H1 (cell line): ENCODE measurements at regions not wholly inside any gene's neighbourhood (a gene's known extent, or its start where the extent isn't known, plus 50 kb on each side); places are given as distances from the start of the nearest gene placed in this dataset.

ENCODE experiments used
- CTCF ChIA-PET: fragments of 300-600 bp; sonication (Branson Sonifier 250); formaldehyde crosslinking; loops from one replicate; lab custom pipeline; 2021; ENCODE audit not compliant: partially characterized antibody; lab: Charles Lee
- POLR2A ChIA-PET: fragments of 300-600 bp; sonication (Branson Sonifier 250); formaldehyde crosslinking; loops from one replicate; lab custom pipeline; 2021; ENCODE audit warnings: inconsistent platforms; ENCODE audit not compliant: partially characterized antibody; lab: Charles Lee
- DNase-seq, 2 experiments: peaks; one replicate each; pipeline versions ENCODE4 v3.0.0 to v3.0.0-alpha.2; 2010 to 2022; ENCODE audit warnings: low spot score in 2 of 2, low read depth in 1 of 2, mixed read lengths in 1 of 2
- FAIRE-seq: peaks from 2 replicates; lab custom pipeline; 2011; peaks lifted over from hg19 to GRCh38; lab: Jason Lieb, UNC
- H2AFZ ChIP-seq: 2 replicates; pipeline ENCODE4 v1.8.1; 2012; ENCODE audit warnings: low read length, inconsistent platforms
- H2AK5ac ChIP-seq: 2 replicates; pipeline ENCODE4 v1.6.1; 2013; ENCODE audit warnings: low read depth, low read length
- H2BK120ac ChIP-seq: replicated peaks from 2 replicates; pipeline ENCODE3; 2013; ENCODE audit warnings: low read depth, low read length, inconsistent platforms
- H2BK12ac ChIP-seq: 2 replicates; pipeline ENCODE4 v1.6.1; 2013; ENCODE audit warnings: low read depth, low read length
- H2BK15ac ChIP-seq: 2 replicates; pipeline ENCODE4 v1.6.1; 2013; ENCODE audit warnings: low read length
- H2BK20ac ChIP-seq: 2 replicates; pipeline ENCODE4 v1.6.1; 2013; ENCODE audit warnings: low read length
- H2BK5ac ChIP-seq: 2 replicates; pipeline ENCODE4 v1.6.1; 2013; ENCODE audit warnings: low read depth, low read length
- H3K14ac ChIP-seq: 2 replicates; pipeline ENCODE4 v1.6.1; 2013; ENCODE audit warnings: inconsistent platforms; ENCODE audit not compliant: insufficient read length
- H3K18ac ChIP-seq: 2 replicates; pipeline ENCODE4 v1.6.1; 2013; ENCODE audit warnings: low read length; ENCODE audit errors: extremely low read depth
- H3K23ac ChIP-seq: 2 replicates; pipeline ENCODE4 v1.6.1; 2013; ENCODE audit warnings: inconsistent platforms; ENCODE audit not compliant: insufficient read length
- H3K23me2 ChIP-seq: 2 replicates; pipeline ENCODE4 v1.6.1; 2013; ENCODE audit warnings: low read depth, low read length
- H3K27ac ChIP-seq: 2 replicates; pipeline ENCODE4 v1.6.1; 2011; ENCODE audit warnings: low read depth, low read length, inconsistent platforms
- H3K27me3 ChIP-seq, 4 experiments: replicated peaks in 1 of 4; 1 replicate in 1 of 4; 2 replicates in 3 of 4; pipeline versions ENCODE4 v1.6.1 to v1.8.1; 2011 to 2013; ENCODE audit warnings: low read length in 3 of 4, mild to moderate bottlenecking in 3 of 4, inconsistent platforms in 2 of 4, mixed read lengths in 2 of 4, moderate library complexity in 1 of 4; ENCODE audit not compliant: control insufficient read depth in 3 of 4, insufficient read depth in 3 of 4; ENCODE audit errors: extremely low read depth in 1 of 4
- H3K36me3 ChIP-seq, 4 experiments: 2 replicates each; pipeline versions ENCODE4 v1.6.1 to v1.8.1; 2011 to 2013; ENCODE audit warnings: mild to moderate bottlenecking in 4 of 4, low read length in 3 of 4, moderate library complexity in 2 of 4, control low read depth in 1 of 4, inconsistent platforms in 1 of 4; ENCODE audit not compliant: insufficient read depth in 4 of 4, control insufficient read depth in 2 of 4
- H3K4ac ChIP-seq: replicated peaks from 2 replicates; pipeline ENCODE3; 2013; ENCODE audit warnings: low read length, low read depth, mixed read lengths, inconsistent platforms; ENCODE audit not compliant: insufficient read length
- H3K4me1 ChIP-seq, 4 experiments: replicated peaks in 1 of 4; 1 replicate in 1 of 4; 2 replicates in 3 of 4; pipeline versions ENCODE4 v1.6.1 to v1.8.1; 2011 to 2013; ENCODE audit warnings: low read length in 3 of 4, inconsistent platforms in 2 of 4, mixed read lengths in 1 of 4; ENCODE audit not compliant: insufficient read depth in 4 of 4, control insufficient read depth in 3 of 4
- H3K4me2 ChIP-seq, 2 experiments: 2 replicates each; pipeline versions ENCODE4 v1.6.1 to v1.8.1; 2011 to 2013; ENCODE audit warnings: low read depth in 2 of 2, low read length in 2 of 2, control low read depth in 1 of 2, inconsistent platforms in 1 of 2, mild to moderate bottlenecking in 1 of 2; ENCODE audit not compliant: insufficient read depth in 1 of 2
- H3K4me3 ChIP-seq, 4 experiments: fragments of 200-600, 300-600 bp in 1 of 4; sonication (generic), shearing (Covaris generic), sonication (Bioruptor Twin) in 1 of 4; 2 replicates each; pipeline versions ENCODE4 v1.5.1 to v1.8.1; 2011 to 2016; ENCODE audit warnings: low read length in 4 of 4, low read depth in 3 of 4, control low read depth in 2 of 4, inconsistent platforms in 2 of 4, mild to moderate bottlenecking in 2 of 4, mixed read lengths in 1 of 4, moderate library complexity in 1 of 4; ENCODE audit not compliant: insufficient read depth in 2 of 4; ENCODE audit errors: extremely low read depth in 1 of 4
- H3K56ac ChIP-seq: replicated peaks from 2 replicates; pipeline ENCODE3; 2013; ENCODE audit warnings: low read depth, mild to moderate bottlenecking, mixed read lengths, low read length, inconsistent platforms; ENCODE audit not compliant: insufficient read length
- H3K79me1 ChIP-seq: 2 replicates; pipeline ENCODE4 v1.6.1; 2013; ENCODE audit warnings: low read depth, low read length, control low read depth
- H3K79me2 ChIP-seq, 2 experiments: 2 replicates each; pipeline versions ENCODE4 v1.6.1 to v1.8.1; 2012 to 2013; ENCODE audit warnings: low read length in 2 of 2, mild to moderate bottlenecking in 2 of 2, inconsistent platforms in 1 of 2; ENCODE audit not compliant: insufficient read depth in 2 of 2, control insufficient read depth in 1 of 2
- H3K9ac ChIP-seq, 4 experiments: replicated peaks in 1 of 4; 1 replicate in 1 of 4; 2 replicates in 3 of 4; pipeline versions ENCODE4 v1.6.1 to v1.8.1; 2011 to 2013; ENCODE audit warnings: low read depth in 3 of 4, low read length in 3 of 4, control low read depth in 2 of 4, mild to moderate bottlenecking in 2 of 4, moderate library complexity in 2 of 4, inconsistent platforms in 1 of 4; ENCODE audit errors: extremely low read depth in 1 of 4
- H3K9me3 ChIP-seq, 2 experiments: 2 replicates each; pipeline versions ENCODE4 v1.6.1 to v1.8.1; 2012 to 2013; ENCODE audit warnings: mild to moderate bottlenecking in 2 of 2, moderate library complexity in 2 of 2, control low read depth in 1 of 2, inconsistent platforms in 1 of 2, low read depth in 1 of 2, low read length in 1 of 2, mixed read lengths in 1 of 2; ENCODE audit not compliant: insufficient read depth in 2 of 2
- H4K20me1 ChIP-seq, 2 experiments: replicated peaks in 1 of 2; 2 replicates each; pipeline versions ENCODE3 to v1.8.1; 2011 to 2013; ENCODE audit warnings: inconsistent platforms in 2 of 2, low read length in 2 of 2, mild to moderate bottlenecking in 1 of 2; ENCODE audit not compliant: insufficient read depth in 2 of 2, control insufficient read depth in 1 of 2
- H4K5ac ChIP-seq: 2 replicates; pipeline ENCODE4 v1.6.1; 2013; ENCODE audit warnings: low read length, low read depth, mixed read lengths, inconsistent platforms; ENCODE audit not compliant: insufficient read length
- H4K8ac ChIP-seq: 2 replicates; pipeline ENCODE4 v1.8.0; 2013; ENCODE audit warnings: mild to moderate bottlenecking, moderate library complexity, low read length, inconsistent platforms; ENCODE audit not compliant: insufficient read depth; ENCODE audit errors: extremely low read depth
- H4K91ac ChIP-seq: replicated peaks from 2 replicates; pipeline ENCODE3; 2013; ENCODE audit warnings: low read length, mixed read lengths, inconsistent platforms; ENCODE audit not compliant: insufficient read length
- BACH1 ChIP-seq: IDR thresholded peaks from 2 replicates; pipeline ENCODE4 v1.6.1; 2012; ENCODE audit warnings: low read length, improper control_type of control experiment
- BRCA1 ChIP-seq: IDR thresholded peaks from 2 replicates; pipeline ENCODE4 v1.6.1; 2012; ENCODE audit warnings: low read depth, low read length, improper control_type of control experiment
- FOSL1 ChIP-seq: IDR thresholded peaks from 2 replicates; pipeline ENCODE4 v1.6.1; 2011; ENCODE audit warnings: mild to moderate bottlenecking, low read depth, low read length, moderate library complexity; ENCODE audit not compliant: insufficient read depth
- JUN ChIP-seq: IDR thresholded peaks from 2 replicates; pipeline ENCODE4 v1.6.1; 2011; ENCODE audit warnings: low read depth, mild to moderate bottlenecking, improper control_type of control experiment, low read length
- MAFK ChIP-seq: IDR thresholded peaks from 2 replicates; pipeline ENCODE4 v1.6.1; 2012; ENCODE audit warnings: low read depth, mild to moderate bottlenecking, improper control_type of control experiment, low read length
- RFX5 ChIP-seq: IDR thresholded peaks from 2 replicates; pipeline ENCODE4 v1.6.1; 2011; ENCODE audit warnings: low read depth, low read length, improper control_type of control experiment, borderline replicate concordance
- RXRA ChIP-seq: IDR thresholded peaks from 2 replicates; pipeline ENCODE4 v1.6.1; 2011; ENCODE audit warnings: low read depth, mild to moderate bottlenecking, low read length, moderate library complexity; ENCODE audit not compliant: insufficient read depth
- SIRT6 ChIP-seq: IDR thresholded peaks from one replicate; pipeline ENCODE4 v1.7.1; 2012; ENCODE audit warnings: low read length, inconsistent platforms
- SP4 ChIP-seq: IDR thresholded peaks from 2 replicates; pipeline ENCODE4 v1.6.1; 2012; ENCODE audit warnings: low read length, inconsistent platforms
- WGBS, 2 experiments: shearing (Covaris generic) in 1 of 2; methylation state at CpG; one replicate each; pipeline versions ENCODE4 v1.1.6 to v1.1.7; 2013 to 2015; ENCODE audit warnings: low lambda C conversion rate in 2 of 2, mixed read lengths in 2 of 2, inconsistent platforms in 1 of 2, low coverage in 1 of 2, missing lambda C conversion rate in 1 of 2; ENCODE audit not compliant: insufficient replicate concordance in 2 of 2, insufficient coverage in 1 of 2, insufficient read length in 1 of 2; ENCODE audit errors: extremely low coverage in 1 of 2, missing lambda C conversion rate in 1 of 2; 5-methylcytosine and 5-hydroxymethylcytosine counted together

GRCh38 chr4:37073226-37073840 is 171.2 kb upstream of the NWD2 start:
- no peak for TF ChIP-seq RXRA
- TF ChIP-seq RFX5: no peak
- no peak for TF ChIP-seq BACH1
- no peak for TF ChIP-seq BRCA1
- no peak for TF ChIP-seq SP4
- TF ChIP-seq JUN: no peak
- no peak for TF ChIP-seq MAFK
- no peak for TF ChIP-seq SIRT6
- TF ChIP-seq FOSL1: no peak
- H3K4ac ChIP-seq: no peak overlapping the region
- no peak overlapping the region for H3K18ac ChIP-seq
- H4K91ac ChIP-seq: no peak overlapping the region
- FAIRE-seq (no peak), DNase-seq (no peak)
- H3K9ac ChIP-seq: no peak overlapping the region
- no peak overlapping the region for H3K4me2 ChIP-seq
- H4K5ac ChIP-seq: no peak overlapping the region
- H3K27ac ChIP-seq: no peak overlapping the region
- H3K14ac ChIP-seq: no peak overlapping the region
- H2BK5ac ChIP-seq: no peak overlapping the region
- H3K56ac ChIP-seq: no peak overlapping the region
- no peaks in the 10 kb centered on the region for H3K36me3 ChIP-seq
- no peak overlapping the region for H2BK12ac ChIP-seq
- H2AFZ ChIP-seq: no peak overlapping the region
- CTCF ChIA-PET: interaction anchor here (0.7 to 1.2 kb wide), 4 partner anchors 11 to 317 kb away, joined by 3 read pairs; no protein-coding TSS in a partner anchor
- H3K79me1 ChIP-seq: no peaks in the 10 kb centered on the region
- H3K79me2 ChIP-seq: no peaks in the 10 kb centered on the region
- no peak overlapping the region for H3K23ac ChIP-seq
- no peaks in the 10 kb centered on the region for H3K9me3 ChIP-seq
- H4K20me1 ChIP-seq: no peaks in the 10 kb centered on the region
- H2BK15ac ChIP-seq: no peak overlapping the region
- no peak overlapping the region for H4K8ac ChIP-seq
- H2BK20ac ChIP-seq: no peak overlapping the region
- H3K27me3 ChIP-seq: no peaks in the 10 kb centered on the region
- POLR2A ChIA-PET: no interaction called here
- WGBS, 2 experiments: 96% methylated on average over 10 of the region's 10 CpGs; no CpG with 5 or more reads in 1 of the 2 experiments
- H3K4me1 ChIP-seq: no peaks in the 10 kb centered on the region
- no peak overlapping the region for H2AK5ac ChIP-seq
- no peak overlapping the region for H2BK120ac ChIP-seq
- H3K23me2 ChIP-seq: no peaks in the 10 kb centered on the region
- H3K4me3 ChIP-seq: no peak overlapping the region
